Inflammatory macrophage treated with lipopolysaccharide for 1 hour (primary cell): ENCODE measurements at regions not wholly inside any gene's neighbourhood (a gene's known extent, or its start where the extent isn't known, plus 50 kb on each side); places are given as distances from the start of the nearest gene placed in this dataset.

Experiments used
- DNase-seq, 2 donors: peaks; one replicate each; pipeline ENCODE4 v3.0.0-alpha.2; 2020 to 2022

GRCh38 chr20:60653111-60653845 lies 598.8 kb upstream of the CDH4 start:
- DNase-seq: no peak

GRCh38 chr20:60658681-60659080 lies 593.4 kb upstream of the CDH4 start:
- DNase-seq: no peak

GRCh38 chr20:60659240-60659639 lies 592.8 kb upstream of the CDH4 start:
- DNase-seq: no peak

GRCh38 chr20:60662307-60662706 lies 589.8 kb upstream of the CDH4 start:
- DNase-seq: no peak

GRCh38 chr20:60664106-60664505 lies 588.0 kb upstream of the CDH4 start:
- no peak for DNase-seq

- no peak for DNase-seq
Observed at GRCh38 chr20:60667641-60668040, 584.4 kb upstream of the CDH4 start.

GRCh38 chr20:60669211-60669610 lies 582.9 kb upstream of the CDH4 start:
- no peak for DNase-seq

- no peak for DNase-seq
Observed at GRCh38 chr20:60676011-60676410, 576.0 kb upstream of the CDH4 start.

GRCh38 chr20:60677819-60678218 lies 574.2 kb upstream of the CDH4 start:
- DNase-seq: no peak

- no peak for DNase-seq
Observed at GRCh38 chr20:60680554-60680953, 571.5 kb upstream of the CDH4 start.

- DNase-seq: no peak
Observed at GRCh38 chr20:60687213-60687612, 564.8 kb upstream of the CDH4 start.

GRCh38 chr20:60690771-60691170 lies 561.3 kb upstream of the CDH4 start:
- DNase-seq: no peak

GRCh38 chr20:60691966-60692615 lies 560.0 kb upstream of the CDH4 start:
- DNase-seq: no peak

GRCh38 chr20:60693496-60694133 lies 558.4 kb upstream of the CDH4 start:
- no peak for DNase-seq

GRCh38 chr20:60694763-60695162 lies 557.3 kb upstream of the CDH4 start:
- DNase-seq: no peak

- peak in 1 of 2 donors; percentile 2 for DNase-seq
Observed at GRCh38 chr20:60695226-60696000, 556.6 kb upstream of the CDH4 start.

- no peak for DNase-seq
Observed at GRCh38 chr20:60697252-60697651, 554.8 kb upstream of the CDH4 start.

- no peak for DNase-seq
Observed at GRCh38 chr20:60700728-60701127, 551.3 kb upstream of the CDH4 start.

GRCh38 chr20:60704147-60704546 lies 547.9 kb upstream of the CDH4 start:
- DNase-seq: no peak

- DNase-seq: no peak
Observed at GRCh38 chr20:60713396-60713795, 538.7 kb upstream of the CDH4 start.

- DNase-seq: no peak
Observed at GRCh38 chr20:60715172-60715571, 536.9 kb upstream of the CDH4 start.

- no peak for DNase-seq
Observed at GRCh38 chr20:60718743-60719480, 533.1 kb upstream of the CDH4 start.
